Upper lobe of left lung (tissue), 6 donors: ENCODE measurements at regions not wholly inside any gene's neighbourhood (a gene's known extent, or its start where the extent isn't known, plus 50 kb on each side); places are given as distances from the start of the nearest gene placed in this dataset.

Source experiments
- ATAC-seq, 2 donors: fragments of 200-7000 bp; cut with Tn5 transposase; one replicate each; pipeline ENCODE4 v1.9.1; 2022; ENCODE audit warnings: mild to moderate bottlenecking in 2 of 2, moderate library complexity in 2 of 2; ENCODE audit not compliant: low FRiP score in 2 of 2
- DNase-seq, 2 donors: peaks; one replicate each; pipeline ENCODE4 v3.0.0-alpha.2; 2019 to 2020
- H3K27ac ChIP-seq, 4 donors: fragments of 200-600 bp; sonication (generic); one replicate each; pipeline ENCODE4 v1.5.1; 2016 to 2019
- H3K27me3 ChIP-seq, 4 donors: fragments of 200-600 bp; sonication (generic); one replicate each; pipeline ENCODE4 v1.5.1; 2017 to 2019
- H3K36me3 ChIP-seq, 4 donors: fragments of 200-600 bp; sonication (generic); one replicate each; pipeline ENCODE4 v1.5.1; 2016 to 2019
- H3K4me1 ChIP-seq, 4 donors: fragments of 200-600 bp; sonication (generic); one replicate each; pipeline ENCODE4 v1.5.1; 2018 to 2019
- H3K4me3 ChIP-seq, 4 donors: fragments of 200-600 bp; sonication (generic); one replicate each; pipeline ENCODE4 v1.5.1; 2017 to 2019; ENCODE audit warnings: mild to moderate bottlenecking in 2 of 4, moderate library complexity in 1 of 4
- H3K9me3 ChIP-seq, 4 donors: fragments of 200-600 bp; sonication (generic); one replicate each; pipeline ENCODE4 v1.5.1; 2018 to 2019
- CTCF ChIP-seq, 6 experiments: fragments of 450-650 bp in 4 of 6; fragments of 200-600 bp in 2 of 6; sonication (generic) in 2 of 6; IDR thresholded peaks; one replicate each; pipeline ENCODE4 v1.5.1; 2016 to 2019; ENCODE audit warnings: antibody characterized with exemption in 6 of 6
- EP300 ChIP-seq, 4 donors: sonication (generic); formaldehyde crosslinking; IDR thresholded peaks; one replicate each; pipeline ENCODE4 v1.5.1; 2017; ENCODE audit warnings: antibody characterized with exemption in 4 of 4, control low read depth in 2 of 4
- POLR2A ChIP-seq, 4 donors: fragments of 450-650 bp; IDR thresholded peaks; one replicate each; pipeline ENCODE4 v1.5.1; 2016 to 2017; ENCODE audit warnings: antibody characterized with exemption in 4 of 4, mild to moderate bottlenecking in 2 of 4
- POLR2AphosphoS5 ChIP-seq, 2 donors: sonication (generic); formaldehyde crosslinking; IDR thresholded peaks; one replicate each; pipeline ENCODE4 v1.5.1; 2017; ENCODE audit warnings: antibody characterized with exemption in 2 of 2
- WGBS, 2 donors: methylation state at CpG; one replicate each; pipeline ENCODE4 v1.1.5; 2017 to 2018; 5-methylcytosine and 5-hydroxymethylcytosine counted together
- donor health status: DM: no; HTN: no; CAD: no; lungs with moderate emphysema.
- donor health status: DM: no; HTN: yes; CAD: no; lungs with severe emphysema.

- H3K27ac ChIP-seq = no peak overlapping the region
- H3K36me3 ChIP-seq = no peaks in the 10 kb centered on the region
- no peaks in the 10 kb centered on the region for H3K4me1 ChIP-seq
- ATAC-seq (no peak), DNase-seq (no peak)
- no peak overlapping the region for H3K4me3 ChIP-seq
- no peaks in the 10 kb centered on the region for H3K27me3 ChIP-seq
- 81 to 89% methylated on average over 1 of the region's 1 CpG for WGBS, 2 donors
- no peaks in the 10 kb centered on the region for H3K9me3 ChIP-seq
- no peak for TF ChIP-seq POLR2AphosphoS5 (IDR thresholded peaks at IDR 0.05)
- no peak for TF ChIP-seq CTCF (IDR thresholded peaks at IDR 0.05)
- TF ChIP-seq EP300 (IDR thresholded peaks at IDR 0.05) = no peak
- TF ChIP-seq POLR2A (IDR thresholded peaks at IDR 0.05) = no peak
Measured at GRCh38 chr2:201957091-201957490, 76.6 kb upstream of the FZD7 start.

- no peaks in the 10 kb centered on the region for H3K36me3 ChIP-seq
- no peaks in the 10 kb centered on the region for H3K27me3 ChIP-seq
- H3K4me3 ChIP-seq = no peak overlapping the region
- H3K4me1 ChIP-seq = no peaks in the 10 kb centered on the region
- no peak for ATAC-seq
- no peak for DNase-seq
- no peak overlapping the region for H3K27ac ChIP-seq
- H3K9me3 ChIP-seq = no peaks in the 10 kb centered on the region
- no peak for TF ChIP-seq POLR2A (IDR thresholded peaks at IDR 0.05)
- no peak for TF ChIP-seq POLR2AphosphoS5 (IDR thresholded peaks at IDR 0.05)
- no peak for TF ChIP-seq CTCF (IDR thresholded peaks at IDR 0.05)
- TF ChIP-seq EP300 (IDR thresholded peaks at IDR 0.05) = no peak
- 60 to 64% methylated on average over 6 of the region's 6 CpGs for WGBS, 2 donors
Measured at GRCh38 chr2:201959198-201959597, 74.5 kb upstream of the FZD7 start.

GRCh38 chr2:201959626-201960025 is 74.0 kb upstream of the FZD7 start:
- no peaks in the 10 kb centered on the region for H3K36me3 ChIP-seq
- no peaks in the 10 kb centered on the region for H3K4me1 ChIP-seq
- no peak overlapping the region for H3K4me3 ChIP-seq
- 68 to 73% methylated on average over 2 of the region's 2 CpGs for WGBS, 2 donors
- H3K27ac ChIP-seq = no peak overlapping the region
- DNase-seq = no peak
- H3K27me3 ChIP-seq = no peaks in the 10 kb centered on the region
- no peaks in the 10 kb centered on the region for H3K9me3 ChIP-seq
- TF ChIP-seq EP300 (IDR thresholded peaks at IDR 0.05) (no peak), POLR2A (IDR thresholded peaks at IDR 0.05) (no peak), POLR2AphosphoS5 (IDR thresholded peaks at IDR 0.05) (no peak), CTCF (IDR thresholded peaks at IDR 0.05) (no peak)
- ATAC-seq = no peak

- ATAC-seq (no peak), DNase-seq (no peak)
- H3K9me3 ChIP-seq = no peaks in the 10 kb centered on the region
- H3K27ac ChIP-seq = no peak overlapping the region
- no peaks in the 10 kb centered on the region for H3K36me3 ChIP-seq
- no peaks in the 10 kb centered on the region for H3K27me3 ChIP-seq
- WGBS, 2 donors = 85 to 86% methylated on average over 7 of the region's 7 CpGs
- no peaks in the 10 kb centered on the region for H3K4me1 ChIP-seq
- TF ChIP-seq EP300 (IDR thresholded peaks at IDR 0.05) = no peak
- no peak for TF ChIP-seq CTCF (IDR thresholded peaks at IDR 0.05)
- no peak for TF ChIP-seq POLR2AphosphoS5 (IDR thresholded peaks at IDR 0.05)
- TF ChIP-seq POLR2A (IDR thresholded peaks at IDR 0.05) = no peak
- H3K4me3 ChIP-seq = no peak overlapping the region
Measured at GRCh38 chr2:201960305-201960704, 73.3 kb upstream of the FZD7 start.

GRCh38 chr2:201961401-201961800 is 72.3 kb upstream of the FZD7 start:
- no peaks in the 10 kb centered on the region for H3K36me3 ChIP-seq
- H3K27me3 ChIP-seq = no peaks in the 10 kb centered on the region
- TF ChIP-seq POLR2A (IDR thresholded peaks at IDR 0.05) (no peak), EP300 (IDR thresholded peaks at IDR 0.05) (no peak), POLR2AphosphoS5 (IDR thresholded peaks at IDR 0.05) (no peak), CTCF (IDR thresholded peaks at IDR 0.05) (no peak)
- H3K4me3 ChIP-seq = no peak overlapping the region
- ATAC-seq = no peak
- H3K9me3 ChIP-seq = no peaks in the 10 kb centered on the region
- H3K27ac ChIP-seq = no peak overlapping the region
- H3K4me1 ChIP-seq = no peaks in the 10 kb centered on the region
- no peak for DNase-seq
- 89 to 97% methylated on average over 3 of the region's 3 CpGs for WGBS, 2 donors
